K562 (cell line): ENCODE measurements at regions not wholly inside any gene's neighbourhood (a gene's known extent, or its start where the extent isn't known, plus 50 kb on each side); places are given as distances from the start of the nearest gene placed in this dataset.

Source experiments
- ATAC-seq: fragments of 200-7000 bp; cut with Tn5 transposase; 3 replicates; pipeline ENCODE4 v1.9.1; 2020; ENCODE audit warnings: moderate library complexity
- BruUV-seq: library from RNA; stranded (reverse); fragments of 400-500 nt; replicated peaks from 2 replicates; lab custom pipeline; 2021; lab: Mats Ljungman, UMichigan
- CTCF ChIA-PET: fragments of 300-600 bp; formaldehyde crosslinking; extraction: SDS; loops from one replicate; lab custom pipeline; 2021; ENCODE audit warnings: low intra/inter-chr PET ratio; lab: Yijun Ruan, JAX
- POLR2A ChIA-PET: fragments of 300-600, 350-650 bp; sonication (Branson Sonifier 250); formaldehyde crosslinking; extraction: SDS; loops from one replicate; lab custom pipeline; 2021; ENCODE audit warnings: antibody characterized with exemption, inconsistent platforms; lab: Yijun Ruan, JAX
- DNase-seq, 4 experiments: peaks; one replicate each; pipeline versions ENCODE4 v3.0.0 to v3.0.0-alpha.2; 2011 to 2018; ENCODE audit warnings: low spot score in 3 of 4, mixed read lengths in 3 of 4; ENCODE audit errors: extremely low read depth in 1 of 4
- FAIRE-seq: peaks from 2 replicates; lab custom pipeline; 2011; peaks lifted over from hg19 to GRCh38; lab: Jason Lieb, UNC
- H2AFZ ChIP-seq: 2 replicates; pipeline ENCODE4 v1.6.0; 2011; ENCODE audit warnings: low read depth, low read length, control low read depth, inconsistent platforms
- H3K27ac ChIP-seq: fragments of 200-600 bp; 3 replicates; pipeline ENCODE4 v1.8.0; 2011; ENCODE audit warnings: low read depth, mild to moderate bottlenecking, control low read depth, inconsistent platforms, low read length, moderate library complexity, mixed read lengths; ENCODE audit errors: extremely low read depth
- H3K27me3 ChIP-seq, 2 experiments: fragments of 300-600 bp in 1 of 2; 2 replicates in 1 of 2; 3 replicates in 1 of 2; pipeline versions ENCODE4 v1.6.0 to v1.8.0; 2011; ENCODE audit warnings: inconsistent platforms in 2 of 2, low read length in 2 of 2, mild to moderate bottlenecking in 1 of 2, mixed read lengths in 1 of 2, moderate library complexity in 1 of 2; ENCODE audit not compliant: control insufficient read depth in 2 of 2, insufficient read depth in 2 of 2
- H3K36me3 ChIP-seq: fragments of 300-600 bp; 3 replicates; pipeline ENCODE4 v1.8.0; 2011; ENCODE audit warnings: mild to moderate bottlenecking, low read length, inconsistent platforms; ENCODE audit not compliant: control insufficient read depth, insufficient read depth
- H3K4me1 ChIP-seq, 2 experiments: fragments of 200-600 bp in 1 of 2; replicated peaks in 1 of 2; 2 replicates in 1 of 2; 3 replicates in 1 of 2; pipeline versions ENCODE4 v1.5.1 to v1.8.0; 2011; ENCODE audit warnings: inconsistent platforms in 2 of 2, low read length in 2 of 2, mild to moderate bottlenecking in 1 of 2, mixed read lengths in 1 of 2, moderate library complexity in 1 of 2; ENCODE audit not compliant: control insufficient read depth in 2 of 2, insufficient read depth in 2 of 2
- H3K4me2 ChIP-seq: 2 replicates; pipeline ENCODE4 v1.6.1; 2011; ENCODE audit warnings: low read length, control low read depth, inconsistent platforms, mixed read lengths; ENCODE audit not compliant: insufficient read depth
- H3K4me3 ChIP-seq: fragments of 200-600 bp; sonication (generic), shearing (Covaris generic); 2 replicates; pipeline ENCODE4 v1.5.1; 2016; ENCODE audit warnings: control low read depth, inconsistent platforms
- H3K79me2 ChIP-seq: fragments of 200-600 bp; 3 replicates; pipeline ENCODE4 v1.8.0; 2011; ENCODE audit warnings: low read length, inconsistent platforms; ENCODE audit not compliant: control insufficient read depth, insufficient read depth
- H3K9ac ChIP-seq, 2 experiments: 2 replicates each; pipeline versions ENCODE4 v1.6.0 to v1.6.1; 2011; ENCODE audit warnings: low read depth in 2 of 2, low read length in 2 of 2, control low read depth in 1 of 2, inconsistent platforms in 1 of 2, mild to moderate bottlenecking in 1 of 2, mixed read lengths in 1 of 2; ENCODE audit not compliant: insufficient read depth in 1 of 2
- H3K9me1 ChIP-seq: one replicate; pipeline ENCODE4 v1.6.0; 2011; ENCODE audit warnings: inconsistent platforms, mild to moderate bottlenecking, low read length, moderate library complexity; ENCODE audit not compliant: control insufficient read depth, insufficient read depth
- H3K9me3 ChIP-seq: replicated peaks from 2 replicates; pipeline ENCODE4 v1.5.1; 2011; ENCODE audit warnings: low read depth, low read length, inconsistent platforms; ENCODE audit not compliant: control insufficient read depth, insufficient read depth
- H4K20me1 ChIP-seq: replicated peaks from 2 replicates; pipeline ENCODE4 v1.6.1; 2011; ENCODE audit warnings: low read length, inconsistent platforms, mixed read lengths; ENCODE audit not compliant: control insufficient read depth, insufficient read depth
- ARID4B ChIP-seq: sonication (generic); formaldehyde crosslinking; IDR thresholded peaks from 2 replicates; pipeline ENCODE4 v1.8.0; 2022; ENCODE audit warnings: mild to moderate bottlenecking, missing genetic modification reagents
- ETV1 ChIP-seq: fragments of 450-650 bp; conservative IDR thresholded peaks from 2 replicates; pipeline ENCODE4 v1.6.1; 2016; ENCODE audit warnings: missing genetic modification characterization, control low read depth, low read depth, missing compliant biosample characterization
- HNRNPK ChIP-seq: fragments of 200-400 bp; formaldehyde crosslinking; IDR thresholded peaks from one replicate; pipeline ENCODE4 v1.6.1; 2018; ENCODE audit warnings: mild to moderate bottlenecking, low read depth, low read length; ENCODE audit not compliant: poor library complexity, severe bottlenecking
- RNF2 ChIP-seq: sonication (generic); IDR thresholded peaks from 2 replicates; pipeline ENCODE4 v1.6.1; 2016
- TBL1XR1 ChIP-seq, 2 experiments: IDR thresholded peaks; 2 replicates each; pipeline ENCODE4 v1.6.1; 2012; ENCODE audit warnings: improper control_type of control experiment in 2 of 2, low read length in 2 of 2, mild to moderate bottlenecking in 1 of 2
- ZNF143 ChIP-seq: sonication (generic); formaldehyde crosslinking; IDR thresholded peaks from 2 replicates; pipeline ENCODE4 v1.9.0; 2022; ENCODE audit warnings: mild to moderate bottlenecking, missing genetic modification reagents
- in situ Hi-C: fragments of 300-500 bp; cut with MboI; formaldehyde crosslinking; loops from 4 replicates; pipeline ENCODE4 v1.15.0; 2018; ENCODE audit warnings: inconsistent platforms, mixed read lengths
- intact Hi-C: fragments of 100-400 bp; cut with micrococcal nuclease; formaldehyde crosslinking; loops from 2 replicates; pipeline ENCODE4 v1.14.2; 2022
- TF ChIP-seq, protein P1 (sequence below): sonication (generic); formaldehyde crosslinking; IDR thresholded peaks from 2 replicates; pipeline ENCODE4 v1.8.0; 2022; ENCODE audit warnings: mild to moderate bottlenecking, missing genetic modification reagents

DNA sequence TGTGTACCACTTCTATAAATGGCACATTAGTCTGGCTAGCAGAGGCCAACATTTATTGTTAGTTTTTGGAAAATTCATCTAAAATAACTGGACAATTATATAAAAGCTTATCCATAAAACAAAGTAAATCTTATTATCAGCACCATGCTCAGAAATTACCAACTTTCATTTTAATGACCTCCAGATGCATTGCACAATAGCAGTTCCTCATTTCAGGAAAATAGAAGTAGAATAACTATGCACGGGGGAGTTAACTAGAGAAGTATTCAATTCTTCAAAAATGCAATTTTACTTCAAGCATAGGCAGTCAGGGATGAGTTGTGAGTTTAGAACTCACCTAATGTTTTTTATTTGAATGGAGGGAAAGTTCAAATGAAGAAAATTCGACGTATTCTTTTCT, 1023.5 kb downstream of the PCDH17 start (continued):
- TF ChIP-seq, protein P1, sequence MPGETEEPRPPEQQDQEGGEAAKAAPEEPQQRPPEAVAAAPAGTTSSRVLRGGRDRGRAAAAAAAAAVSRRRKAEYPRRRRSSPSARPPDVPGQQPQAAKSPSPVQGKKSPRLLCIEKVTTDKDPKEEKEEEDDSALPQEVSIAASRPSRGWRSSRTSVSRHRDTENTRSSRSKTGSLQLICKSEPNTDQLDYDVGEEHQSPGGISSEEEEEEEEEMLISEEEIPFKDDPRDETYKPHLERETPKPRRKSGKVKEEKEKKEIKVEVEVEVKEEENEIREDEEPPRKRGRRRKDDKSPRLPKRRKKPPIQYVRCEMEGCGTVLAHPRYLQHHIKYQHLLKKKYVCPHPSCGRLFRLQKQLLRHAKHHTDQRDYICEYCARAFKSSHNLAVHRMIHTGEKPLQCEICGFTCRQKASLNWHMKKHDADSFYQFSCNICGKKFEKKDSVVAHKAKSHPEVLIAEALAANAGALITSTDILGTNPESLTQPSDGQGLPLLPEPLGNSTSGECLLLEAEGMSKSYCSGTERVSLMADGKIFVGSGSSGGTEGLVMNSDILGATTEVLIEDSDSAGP, result no peak
- no peak for TF ChIP-seq ARID4B (CRISPR knock-in tag)
- no peak for TF ChIP-seq ETV1
- no peak for TF ChIP-seq HNRNPK
- no peak for TF ChIP-seq TBL1XR1 (IDR thresholded peaks at IDR 0.05; ENCODE audit: low read length in 2 of 2)
- no peak for TF ChIP-seq RNF2

- H3K27ac ChIP-seq, result no peak overlapping the region
- no peak overlapping the region for H3K4me2 ChIP-seq
- no peak overlapping the region for H3K4me3 ChIP-seq
- H3K9ac ChIP-seq, result no peak overlapping the region
- no peaks in the 10 kb centered on the region for H3K4me1 ChIP-seq
- CTCF ChIA-PET, result no interaction called here
- no peaks in the 10 kb centered on the region for H3K79me2 ChIP-seq
- no peaks in the 10 kb centered on the region for H3K27me3 ChIP-seq
- no TSS peak for BruUV-seq
- FAIRE-seq (no peak), DNase-seq (no peak), ATAC-seq (no peak)
- intact Hi-C loops, result no loop called here
- no peaks in the 10 kb centered on the region for H3K36me3 ChIP-seq
- H2AFZ ChIP-seq, result no peak overlapping the region
- in situ Hi-C loops, result no loop called here
- no peaks in the 10 kb centered on the region for H3K9me3 ChIP-seq
- no peak for TF ChIP-seq ZNF143 (CRISPR knock-in tag)
- TF ChIP-seq, all 486 proteins: peak for 0
- POLR2A ChIA-PET, result no interaction called here
- Histone ChIP-seq H3K9me1 (no peaks in the 10 kb centered on the region), H4K20me1 (no peaks in the 10 kb centered on the region)
Observed at GRCh38 chr13:58660826-58661225, 1029.3 kb downstream of the PCDH17 start.
